ENCODE measurements at regions not wholly inside any gene's neighbourhood (a gene's known extent, or its start where the extent isn't known, plus 50 kb on each side); places are given as distances from the start of the nearest gene placed in this dataset.

DNA sequence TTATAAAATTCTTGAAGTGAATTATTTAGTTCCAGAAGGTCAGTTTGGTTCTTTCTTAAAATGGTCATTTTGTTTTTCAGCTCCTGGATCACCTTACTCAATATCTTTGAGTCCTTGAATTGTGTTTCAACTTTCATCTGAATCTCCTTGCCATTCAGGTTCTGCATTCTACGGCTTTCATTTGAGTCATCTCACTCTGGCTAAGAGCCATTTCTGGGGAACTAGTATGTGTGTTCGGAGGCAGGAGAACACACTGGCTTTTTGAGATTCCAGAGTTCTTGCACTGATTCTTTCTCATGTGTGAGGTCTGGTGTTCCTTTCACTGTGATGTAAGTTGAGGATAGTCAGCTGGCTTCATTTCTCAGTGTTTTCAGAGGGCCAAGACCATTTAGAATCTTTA is 708.4 kb upstream of the FRG1 start:
- TF ChIP-seq SIN3A (IDR thresholded peaks at IDR 0.05; ENCODE audit: borderline replicate concordance, insufficient read depth, low read length) (no peak), POLR2AphosphoS5 (IDR thresholded peaks at IDR 0.05; ENCODE audit: low read depth, low read length) (no peak), TAF1 (IDR thresholded peaks at IDR 0.05; ENCODE audit: borderline replicate concordance, insufficient read depth, low read length) (no peak)
- TF ChIP-seq, protein P1, sequence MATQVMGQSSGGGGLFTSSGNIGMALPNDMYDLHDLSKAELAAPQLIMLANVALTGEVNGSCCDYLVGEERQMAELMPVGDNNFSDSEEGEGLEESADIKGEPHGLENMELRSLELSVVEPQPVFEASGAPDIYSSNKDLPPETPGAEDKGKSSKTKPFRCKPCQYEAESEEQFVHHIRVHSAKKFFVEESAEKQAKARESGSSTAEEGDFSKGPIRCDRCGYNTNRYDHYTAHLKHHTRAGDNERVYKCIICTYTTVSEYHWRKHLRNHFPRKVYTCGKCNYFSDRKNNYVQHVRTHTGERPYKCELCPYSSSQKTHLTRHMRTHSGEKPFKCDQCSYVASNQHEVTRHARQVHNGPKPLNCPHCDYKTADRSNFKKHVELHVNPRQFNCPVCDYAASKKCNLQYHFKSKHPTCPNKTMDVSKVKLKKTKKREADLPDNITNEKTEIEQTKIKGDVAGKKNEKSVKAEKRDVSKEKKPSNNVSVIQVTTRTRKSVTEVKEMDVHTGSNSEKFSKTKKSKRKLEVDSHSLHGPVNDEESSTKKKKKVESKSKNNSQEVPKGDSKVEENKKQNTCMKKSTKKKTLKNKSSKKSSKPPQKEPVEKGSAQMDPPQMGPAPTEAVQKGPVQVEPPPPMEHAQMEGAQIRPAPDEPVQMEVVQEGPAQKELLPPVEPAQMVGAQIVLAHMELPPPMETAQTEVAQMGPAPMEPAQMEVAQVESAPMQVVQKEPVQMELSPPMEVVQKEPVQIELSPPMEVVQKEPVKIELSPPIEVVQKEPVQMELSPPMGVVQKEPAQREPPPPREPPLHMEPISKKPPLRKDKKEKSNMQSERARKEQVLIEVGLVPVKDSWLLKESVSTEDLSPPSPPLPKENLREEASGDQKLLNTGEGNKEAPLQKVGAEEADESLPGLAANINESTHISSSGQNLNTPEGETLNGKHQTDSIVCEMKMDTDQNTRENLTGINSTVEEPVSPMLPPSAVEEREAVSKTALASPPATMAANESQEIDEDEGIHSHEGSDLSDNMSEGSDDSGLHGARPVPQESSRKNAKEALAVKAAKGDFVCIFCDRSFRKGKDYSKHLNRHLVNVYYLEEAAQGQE (IDR thresholded peaks at IDR 0.05; ENCODE audit: insufficient read depth in 1 of 2, low read depth in 2 of 2, low read length in 2 of 2), result no peak
